AG10803 (cell line): ENCODE measurements at regions not wholly inside any gene's neighbourhood (a gene's known extent, or its start where the extent isn't known, plus 50 kb on each side); places are given as distances from the start of the nearest gene placed in this dataset.

Experiments used
- DNase-seq: peaks from one replicate; pipeline ENCODE4 v3.0.0; 2010; ENCODE audit warnings: low read depth
- H3K4me3 ChIP-seq: 2 replicates; pipeline ENCODE4 v1.5.1; 2011; ENCODE audit warnings: mild to moderate bottlenecking, low read length, control low read depth
- CTCF ChIP-seq: conservative IDR thresholded peaks from 2 replicates; pipeline ENCODE4 v1.5.1; 2011; ENCODE audit warnings: mild to moderate bottlenecking, low read length, control low read depth, inconsistent platforms

- no peak for DNase-seq
Measured at GRCh38 chr1:221933814-221934213, 191.9 kb upstream of the DUSP10 start.

GRCh38 chr1:221926441-221926840 is 184.6 kb upstream of the DUSP10 start:
- no peak overlapping the region for H3K4me3 ChIP-seq
- TF ChIP-seq CTCF, result no peak
- no peak for DNase-seq

More at GRCh38 chr1:221933814-221934213, 191.9 kb upstream of the DUSP10 start:
- no peak overlapping the region for H3K4me3 ChIP-seq
- no peak for TF ChIP-seq CTCF

GRCh38 chr1:221925947-221926346 is 184.1 kb upstream of the DUSP10 start:
- H3K4me3 ChIP-seq, result no peak overlapping the region
- no peak for TF ChIP-seq CTCF
- no peak for DNase-seq

- no peak overlapping the region for H3K4me3 ChIP-seq
- DNase-seq, result peak; percentile 68
- no peak for TF ChIP-seq CTCF
Measured at GRCh38 chr1:221923929-221924598, 182.2 kb upstream of the DUSP10 start.

- H3K4me3 ChIP-seq, result no peak overlapping the region
- no peak for TF ChIP-seq CTCF
- no peak for DNase-seq
Measured at GRCh38 chr1:221921936-221922335, 180.0 kb upstream of the DUSP10 start.

- no peak for TF ChIP-seq CTCF
- H3K4me3 ChIP-seq, result no peak overlapping the region
- DNase-seq, result no peak
Measured at GRCh38 chr1:221919743-221920142, 177.9 kb upstream of the DUSP10 start.

GRCh38 chr1:221919341-221919740 is 177.5 kb upstream of the DUSP10 start:
- no peak for TF ChIP-seq CTCF
- no peak for DNase-seq
- no peak overlapping the region for H3K4me3 ChIP-seq
